GM21367 (cell line): ENCODE measurements at regions not wholly inside any gene's neighbourhood (a gene's known extent, or its start where the extent isn't known, plus 50 kb on each side); places are given as distances from the start of the nearest gene placed in this dataset.

Source experiments
- ATAC-seq: cut with Tn5 transposase; IDR thresholded peaks from one replicate; pipeline ENCODE4 v1.9.1; 2021; ENCODE audit not compliant: unreplicated experiment

- ATAC-seq = no peak
Observed at GRCh38 chr2:152815634-152816257, 97.3 kb downstream of the ARL6IP6 start.

- ATAC-seq = no peak
Observed at GRCh38 chr2:152814475-152815030, 96.1 kb downstream of the ARL6IP6 start.

GRCh38 chr2:152813351-152813750, 94.9 kb downstream of the ARL6IP6 start:
- no peak for ATAC-seq
